ENCODE measurements at regions not wholly inside any gene's neighbourhood (a gene's known extent, or its start where the extent isn't known, plus 50 kb on each side); places are given as distances from the start of the nearest gene placed in this dataset.

- no peak for DNase-seq
These were observed 285.5 kb downstream of the UQCRFS1 start for GRCh38 chr19:28927456-28927855.

- DNase-seq = no peak
These were observed 292.5 kb downstream of the UQCRFS1 start for GRCh38 chr19:28920269-28921066.

GRCh38 chr19:28917621-28918020, 295.3 kb downstream of the UQCRFS1 start:
- DNase-seq = no peak

- no peak for DNase-seq
These were observed 297.1 kb downstream of the UQCRFS1 start for GRCh38 chr19:28915737-28916460.

- no peak for DNase-seq
These were observed 297.7 kb downstream of the UQCRFS1 start for GRCh38 chr19:28915202-28915601.

- DNase-seq = no peak
These were observed 298.8 kb downstream of the UQCRFS1 start for GRCh38 chr19:28914173-28914572.

- no peak for DNase-seq
These were observed 299.3 kb downstream of the UQCRFS1 start for GRCh38 chr19:28913626-28914025.

GRCh38 chr19:28908941-28909340, 304.0 kb downstream of the UQCRFS1 start:
- DNase-seq = no peak

GRCh38 chr19:28907534-28907933, 305.4 kb downstream of the UQCRFS1 start:
- DNase-seq = no peak

GRCh38 chr19:28905996-28906395, 307.0 kb downstream of the UQCRFS1 start:
- no peak for DNase-seq

GRCh38 chr19:28899703-28900102, 313.2 kb downstream of the UQCRFS1 start:
- DNase-seq = no peak

GRCh38 chr19:28898249-28898648, 314.7 kb downstream of the UQCRFS1 start:
- no peak for DNase-seq

GRCh38 chr19:28889941-28890670, 322.8 kb downstream of the UQCRFS1 start:
- no peak for DNase-seq

- no peak for DNase-seq
These were observed 324.9 kb downstream of the UQCRFS1 start for GRCh38 chr19:28887920-28888618.

- no peak for DNase-seq
These were observed 326.2 kb downstream of the UQCRFS1 start for GRCh38 chr19:28886708-28887107.

- no peak for DNase-seq
These were observed 327.0 kb downstream of the UQCRFS1 start for GRCh38 chr19:28885965-28886364.

- no peak for DNase-seq
These were observed 328.0 kb downstream of the UQCRFS1 start for GRCh38 chr19:28884786-28885476.

- DNase-seq = no peak
These were observed 329.7 kb downstream of the UQCRFS1 start for GRCh38 chr19:28883241-28883693.

GRCh38 chr19:28882818-28883217, 330.1 kb downstream of the UQCRFS1 start:
- DNase-seq = no peak

- DNase-seq = no peak
These were observed 331.3 kb downstream of the UQCRFS1 start for GRCh38 chr19:28881616-28882015.

- no peak for DNase-seq
These were observed 332.1 kb downstream of the UQCRFS1 start for GRCh38 chr19:28880735-28881401.
